ENCODE measurements at regions not wholly inside any gene's neighbourhood (a gene's known extent, or its start where the extent isn't known, plus 50 kb on each side); places are given as distances from the start of the nearest gene placed in this dataset.

- no peak for DNase-seq (ENCODE audit: low spot score in 2 of 2)
These were observed 368.1 kb upstream of the GRIA1 start for GRCh38 chr5:153122403-153122802.

DNA sequence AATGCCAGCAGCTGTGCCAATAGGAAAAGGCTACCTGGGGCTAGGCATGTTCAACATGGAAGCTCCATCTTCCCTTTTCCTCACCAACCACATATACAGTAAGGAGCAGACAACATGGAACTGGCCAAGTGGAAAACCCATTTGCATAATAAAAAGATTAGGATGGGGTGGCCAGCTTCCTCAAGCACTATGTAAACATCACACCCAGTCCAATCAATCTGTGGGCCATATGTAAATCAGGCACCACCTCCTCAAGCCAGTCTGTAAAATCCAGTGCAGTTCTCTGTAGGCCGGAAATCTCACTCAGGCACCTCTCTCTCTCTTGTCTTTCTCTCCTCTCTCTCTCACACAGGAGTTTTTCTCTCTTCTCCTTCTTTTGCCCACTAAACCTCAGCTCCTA is 360.2 kb upstream of the GRIA1 start:
- no peaks in the 10 kb centered on the region for H3K4me1 ChIP-seq
- no peak overlapping the region for H3K27ac ChIP-seq
- H3K9me3 ChIP-seq = no peaks in the 10 kb centered on the region
- TF ChIP-seq POLR2AphosphoS5 (IDR thresholded peaks at IDR 0.05) (no peak), EP300 (IDR thresholded peaks at IDR 0.05) (no peak), POLR2A (IDR thresholded peaks at IDR 0.05) (no peak)
- no peak overlapping the region for H3K4me3 ChIP-seq
- no peaks in the 10 kb centered on the region for H3K27me3 ChIP-seq
- no peak for DNase-seq (ENCODE audit: low spot score in 2 of 2)
- no peaks in the 10 kb centered on the region for H3K36me3 ChIP-seq
- WGBS = 76% methylated on average over 1 of the region's 1 CpG

More at GRCh38 chr5:153122403-153122802, 368.1 kb upstream of the GRIA1 start:
- no peak overlapping the region for H3K27ac ChIP-seq
- 39% methylated on average over 2 of the region's 2 CpGs for WGBS
- H3K4me3 ChIP-seq = no peak overlapping the region
- TF ChIP-seq POLR2A (IDR thresholded peaks at IDR 0.05) (no peak), POLR2AphosphoS5 (IDR thresholded peaks at IDR 0.05) (no peak), EP300 (IDR thresholded peaks at IDR 0.05) (no peak)
- TF ChIP-seq, protein P1, sequence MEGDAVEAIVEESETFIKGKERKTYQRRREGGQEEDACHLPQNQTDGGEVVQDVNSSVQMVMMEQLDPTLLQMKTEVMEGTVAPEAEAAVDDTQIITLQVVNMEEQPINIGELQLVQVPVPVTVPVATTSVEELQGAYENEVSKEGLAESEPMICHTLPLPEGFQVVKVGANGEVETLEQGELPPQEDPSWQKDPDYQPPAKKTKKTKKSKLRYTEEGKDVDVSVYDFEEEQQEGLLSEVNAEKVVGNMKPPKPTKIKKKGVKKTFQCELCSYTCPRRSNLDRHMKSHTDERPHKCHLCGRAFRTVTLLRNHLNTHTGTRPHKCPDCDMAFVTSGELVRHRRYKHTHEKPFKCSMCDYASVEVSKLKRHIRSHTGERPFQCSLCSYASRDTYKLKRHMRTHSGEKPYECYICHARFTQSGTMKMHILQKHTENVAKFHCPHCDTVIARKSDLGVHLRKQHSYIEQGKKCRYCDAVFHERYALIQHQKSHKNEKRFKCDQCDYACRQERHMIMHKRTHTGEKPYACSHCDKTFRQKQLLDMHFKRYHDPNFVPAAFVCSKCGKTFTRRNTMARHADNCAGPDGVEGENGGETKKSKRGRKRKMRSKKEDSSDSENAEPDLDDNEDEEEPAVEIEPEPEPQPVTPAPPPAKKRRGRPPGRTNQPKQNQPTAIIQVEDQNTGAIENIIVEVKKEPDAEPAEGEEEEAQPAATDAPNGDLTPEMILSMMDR (IDR thresholded peaks at IDR 0.05) = no peak
- H3K4me1 ChIP-seq = no peaks in the 10 kb centered on the region
- H3K9me3 ChIP-seq = no peaks in the 10 kb centered on the region
- no peaks in the 10 kb centered on the region for H3K27me3 ChIP-seq
- H3K36me3 ChIP-seq = no peaks in the 10 kb centered on the region

- H3K4me3 ChIP-seq = no peak overlapping the region
- no peaks in the 10 kb centered on the region for H3K9me3 ChIP-seq
- H3K27ac ChIP-seq = no peak overlapping the region
- no peak for DNase-seq (ENCODE audit: low spot score in 2 of 2)
- H3K27me3 ChIP-seq = no peaks in the 10 kb centered on the region
- WGBS = 55% methylated on average over 4 of the region's 4 CpGs
- H3K4me1 ChIP-seq = no peaks in the 10 kb centered on the region
- TF ChIP-seq, protein P1 (IDR thresholded peaks at IDR 0.05) = no peak
- TF ChIP-seq POLR2AphosphoS5 (IDR thresholded peaks at IDR 0.05) = no peak
- no peak for TF ChIP-seq POLR2A (IDR thresholded peaks at IDR 0.05)
- no peak for TF ChIP-seq EP300 (IDR thresholded peaks at IDR 0.05)
- H3K36me3 ChIP-seq = no peaks in the 10 kb centered on the region
These were observed 355.1 kb upstream of the GRIA1 start for GRCh38 chr5:153135411-153135810.

GRCh38 chr5:153136910-153137614 is 353.4 kb upstream of the GRIA1 start:
- Histone ChIP-seq H3K4me3 (no peak overlapping the region), H3K27me3 (no peaks in the 10 kb centered on the region), H3K9me3 (no peaks in the 10 kb centered on the region), H3K4me1 (no peaks in the 10 kb centered on the region), H3K36me3 (no peaks in the 10 kb centered on the region), H3K27ac (no peak overlapping the region)
- WGBS = 69% methylated on average over 6 of the region's 6 CpGs
- TF ChIP-seq POLR2AphosphoS5 (IDR thresholded peaks at IDR 0.05) = no peak
- TF ChIP-seq EP300 (IDR thresholded peaks at IDR 0.05) = no peak
- no peak for TF ChIP-seq POLR2A (IDR thresholded peaks at IDR 0.05)
- TF ChIP-seq, protein P1 (IDR thresholded peaks at IDR 0.05) = no peak
- no peak for DNase-seq (ENCODE audit: low spot score in 2 of 2)

GRCh38 chr5:153147891-153148623 is 342.4 kb upstream of the GRIA1 start:
- Histone ChIP-seq H3K36me3 (no peaks in the 10 kb centered on the region), H3K27ac (no peak overlapping the region), H3K9me3 (no peaks in the 10 kb centered on the region), H3K4me1 (no peaks in the 10 kb centered on the region), H3K27me3 (no peaks in the 10 kb centered on the region), H3K4me3 (no peak overlapping the region)
- DNase-seq (ENCODE audit: low spot score in 2 of 2) = no peak
- 20% methylated on average over 7 of the region's 7 CpGs for WGBS
- no peak for TF ChIP-seq POLR2AphosphoS5 (IDR thresholded peaks at IDR 0.05)
- no peak for TF ChIP-seq EP300 (IDR thresholded peaks at IDR 0.05)
- no peak for TF ChIP-seq POLR2A (IDR thresholded peaks at IDR 0.05)
- TF ChIP-seq, protein P1 (IDR thresholded peaks at IDR 0.05) = peak in 1 of 2 donors; percentile 11
